K562 (cell line): ENCODE measurements at regions not wholly inside any gene's neighbourhood (a gene's known extent, or its start where the extent isn't known, plus 50 kb on each side); places are given as distances from the start of the nearest gene placed in this dataset.

ENCODE experiments used
- AFF1 ChIP-seq, 2 experiments: fragments of 450-650 bp; IDR thresholded peaks; 2 replicates each; pipeline ENCODE4 v1.6.1; 2018; ENCODE audit warnings: mild to moderate bottlenecking in 2 of 2, low read depth in 1 of 2; ENCODE audit not compliant: partially characterized antibody in 2 of 2
- HES1 ChIP-seq: fragments of 450-650 bp; IDR thresholded peaks from 2 replicates; pipeline ENCODE4 v1.6.1; 2016; ENCODE audit warnings: low read depth, mild to moderate bottlenecking, moderate library complexity
- PRDM10 ChIP-seq: fragments of 450-650 bp; IDR thresholded peaks from 2 replicates; pipeline ENCODE4 v1.6.1; 2018; ENCODE audit not compliant: partially characterized antibody
- SNIP1 ChIP-seq: fragments of 450-650 bp; IDR thresholded peaks from 2 replicates; pipeline ENCODE4 v1.7.1; 2017; ENCODE audit warnings: low read depth, mild to moderate bottlenecking
- XRCC3 ChIP-seq: fragments of 450-650 bp; IDR thresholded peaks from 2 replicates; pipeline ENCODE4 v1.6.1; 2017; ENCODE audit warnings: mild to moderate bottlenecking, moderate library complexity
- ZBTB11 ChIP-seq, 3 experiments: fragments of 200-800 bp in 1 of 3; fragments of 250-450 bp in 1 of 3; fragments of 450-650 bp in 1 of 3; sonication (Bioruptor Pico) in 1 of 3; sonication (Bioruptor generic) in 1 of 3; formaldehyde crosslinking in 1 of 3; IDR thresholded peaks; 2 replicates each; pipeline versions ENCODE4 v1.6.1 to v1.8.0; 2016 to 2022; ENCODE audit warnings: mild to moderate bottlenecking in 2 of 3, missing genetic modification characterization in 2 of 3, missing compliant biosample characterization in 1 of 3, moderate library complexity in 1 of 3
- ZFP30 ChIP-seq: fragments of 250-450 bp; sonication (Bioruptor Pico); IDR thresholded peaks from 2 replicates; pipeline ENCODE4 v1.8.0; 2022; ENCODE audit warnings: moderate library complexity, mild to moderate bottlenecking, inconsistent platforms, borderline replicate concordance
- ZNF146 ChIP-seq: IDR thresholded peaks from one replicate; pipeline ENCODE4 v1.6.1; 2018; ENCODE audit warnings: missing compliant biosample characterization; ENCODE audit not compliant: unreplicated experiment
- ZNF592 ChIP-seq: fragments of 450-650 bp; IDR thresholded peaks from 2 replicates; pipeline ENCODE4 v1.6.1; 2017; ENCODE audit warnings: antibody characterized with exemption, mild to moderate bottlenecking
- ZNF75A ChIP-seq: fragments of 450-650 bp; formaldehyde crosslinking; IDR thresholded peaks from 2 replicates; pipeline ENCODE4 v1.4.0; 2020; ENCODE audit warnings: mild to moderate bottlenecking

GRCh38 chr7:136324073-136324704, 347.0 kb upstream of the MTPN start (continued):
- TF ChIP-seq AFF1 (IDR thresholded peaks at IDR 0.05; ENCODE audit: low read depth in 1 of 2, partially characterized antibody in 2 of 2) (no peak), ZFP30 (no peak), HES1 (no peak), ZNF146 (no peak), SNIP1 (no peak), ZBTB11 (CRISPR knock-in tag; IDR thresholded peaks at IDR 0.05) (no peak), PRDM10 (peak; percentile 87), XRCC3 (no peak), ZNF592 (peak; percentile 46; the same call in 1 of the 2 replicates), ZNF75A (no peak)
